A673 (cell line): ENCODE measurements at regions not wholly inside any gene's neighbourhood (a gene's known extent, or its start where the extent isn't known, plus 50 kb on each side); places are given as distances from the start of the nearest gene placed in this dataset.

Source experiments
- CTCF ChIP-seq: fragments of 300-800, 200-600 bp; sonication (generic); conservative IDR thresholded peaks from 2 replicates; pipeline ENCODE4 v1.5.1; 2017; ENCODE audit warnings: low read depth, mild to moderate bottlenecking, antibody characterized with exemption, low read length, moderate library complexity, mixed read lengths
- EZH2 ChIP-seq: fragments of 200-600 bp; sonication (generic); IDR thresholded peaks from 2 replicates; pipeline ENCODE4 v1.6.1; 2017; ENCODE audit warnings: borderline replicate concordance, low read depth, mild to moderate bottlenecking, mixed read lengths, antibody characterized with exemption, low read length; ENCODE audit not compliant: poor library complexity, severe bottlenecking

DNA sequence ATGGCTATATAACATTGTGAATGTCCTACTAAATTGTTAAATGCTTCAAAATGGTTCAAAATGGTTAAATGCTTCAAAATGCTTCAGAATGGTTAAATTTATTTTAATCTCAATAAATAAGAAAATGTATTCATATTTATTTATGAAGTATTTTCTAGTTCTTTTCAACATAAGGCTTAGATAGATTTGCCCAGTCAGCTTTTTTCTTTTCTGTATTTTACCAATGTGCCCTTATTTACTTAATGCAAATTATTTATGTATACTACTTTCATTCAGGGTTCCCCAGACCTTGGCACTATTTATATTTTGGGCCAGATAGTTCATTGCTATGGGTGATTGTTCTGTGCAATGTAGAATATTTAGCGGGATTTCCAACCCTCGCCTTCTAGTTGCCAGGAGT is 546.7 kb downstream of the RIT2 start:
- TF ChIP-seq CTCF = no peak
- TF ChIP-seq EZH2 = no peak
